ENCODE measurements at regions not wholly inside any gene's neighbourhood (a gene's known extent, or its start where the extent isn't known, plus 50 kb on each side); places are given as distances from the start of the nearest gene placed in this dataset.

- H4K20me1 ChIP-seq (ENCODE audit: control insufficient read depth, insufficient read depth, low read length, poor library complexity, severe bottlenecking), result no peaks in the 10 kb centered on the region
- H3K27me3 ChIP-seq (replicated peaks in 1 of 4; ENCODE audit: control extremely low read depth in 1 of 4, control insufficient read depth in 3 of 4, insufficient read depth in 4 of 4, low read length in 3 of 4), result no peaks in the 10 kb centered on the region
- no peak overlapping the region for H3K4me3 ChIP-seq (ENCODE audit: control extremely low read depth in 1 of 5, extremely low read depth in 1 of 5, insufficient read depth in 1 of 5, low read depth in 2 of 5, low read length in 4 of 5)
- no peak overlapping the region for H3K4me3 Mint-ChIP-seq
- no peak overlapping the region for H3K9ac ChIP-seq (ENCODE audit: low read length)
- no peak overlapping the region for H3K4me2 ChIP-seq (replicated peaks; ENCODE audit: low read depth, low read length, poor library complexity, severe bottlenecking)
- H3K4me1 ChIP-seq (ENCODE audit: control insufficient read depth in 2 of 2, insufficient read depth in 2 of 2, low read length in 2 of 2), result no peaks in the 10 kb centered on the region
- no peak overlapping the region for H2AFZ ChIP-seq (ENCODE audit: insufficient read depth, low read depth, low read length, poor library complexity, severe bottlenecking)
- H3K27me3 Mint-ChIP-seq, result no peaks in the 10 kb centered on the region
- no peak overlapping the region for H3K27ac ChIP-seq (ENCODE audit: low read length in 2 of 2)
- ChIA-PET POLR2A (no interaction called here), CTCF (no interaction called here)
- no peaks in the 10 kb centered on the region for H3K4me1 Mint-ChIP-seq
- peaks cover 10% of the 10 kb centered on the region for H3K9me3 Mint-ChIP-seq (ENCODE audit: insufficient read depth)
- no peak for DNase-seq
- no CpG with 5 or more reads among the region's 5 CpGs for WGBS (ENCODE audit: insufficient coverage)
- ATAC-seq (ENCODE audit: low read depth), result no peak
- no peaks in the 10 kb centered on the region for H3K79me2 ChIP-seq (ENCODE audit: control insufficient read depth, insufficient read depth, low read length)
- no peaks in the 10 kb centered on the region for H3K36me3 ChIP-seq (replicated peaks in 1 of 2; ENCODE audit: control extremely low read depth in 1 of 2, control insufficient read depth in 1 of 2, extremely low read depth in 1 of 2, insufficient read depth in 2 of 2, low read length in 1 of 2)
- TF ChIP-seq CTCF (IDR thresholded peaks at IDR 0.05), result no peak
- TF ChIP-seq EZH2 (IDR thresholded peaks at IDR 0.05; ENCODE audit: borderline replicate concordance, insufficient read depth, low read depth, low read length, poor library complexity, severe bottlenecking), result no peak
- intact Hi-C loops (cut with micrococcal nuclease), result no loop called here
- H3K9me3 ChIP-seq (ENCODE audit: control extremely low read depth in 1 of 3, control insufficient read depth in 2 of 3, insufficient read depth in 1 of 3, low read length in 2 of 3), result peaks cover 0 to 2% (median 0%) of the 10 kb centered on the region in 3 donors
- H3K27ac Mint-ChIP-seq, result no peak overlapping the region
Measured at GRCh38 chr2:139518321-139518720, 738.1 kb upstream of the NXPH2 start.

GRCh38 chr2:139514951-139515350, 734.8 kb upstream of the NXPH2 start:
- no peaks in the 10 kb centered on the region for H3K9me3 ChIP-seq (ENCODE audit: control extremely low read depth in 1 of 3, control insufficient read depth in 2 of 3, insufficient read depth in 1 of 3, low read length in 2 of 3)
- DNase-seq (no peak), ATAC-seq (ENCODE audit: low read depth) (no peak)
- ChIA-PET CTCF (no interaction called here), POLR2A (no interaction called here)
- no peaks in the 10 kb centered on the region for H3K36me3 ChIP-seq (replicated peaks in 1 of 2; ENCODE audit: control extremely low read depth in 1 of 2, control insufficient read depth in 1 of 2, extremely low read depth in 1 of 2, insufficient read depth in 2 of 2, low read length in 1 of 2)
- no peaks in the 10 kb centered on the region for H3K27me3 ChIP-seq (replicated peaks in 1 of 4; ENCODE audit: control extremely low read depth in 1 of 4, control insufficient read depth in 3 of 4, insufficient read depth in 4 of 4, low read length in 3 of 4)
- no peaks in the 10 kb centered on the region for H3K4me1 ChIP-seq (ENCODE audit: control insufficient read depth in 2 of 2, insufficient read depth in 2 of 2, low read length in 2 of 2)
- intact Hi-C loops (cut with micrococcal nuclease), result no loop called here
- H3K4me2 ChIP-seq (replicated peaks; ENCODE audit: low read depth, low read length, poor library complexity, severe bottlenecking), result no peak overlapping the region
- Mint-ChIP-seq H3K27ac (no peak overlapping the region), H3K4me1 (no peaks in the 10 kb centered on the region), H3K4me3 (no peak overlapping the region), H3K27me3 (no peaks in the 10 kb centered on the region), H3K9me3 (ENCODE audit: insufficient read depth) (peaks cover 6% of the 10 kb centered on the region)
- 64% methylated on average over 2 of the region's 5 CpGs for WGBS (ENCODE audit: insufficient coverage)
- no peak overlapping the region for H3K9ac ChIP-seq (ENCODE audit: low read length)
- no peaks in the 10 kb centered on the region for H3K79me2 ChIP-seq (ENCODE audit: control insufficient read depth, insufficient read depth, low read length)
- H3K4me3 ChIP-seq (ENCODE audit: control extremely low read depth in 1 of 5, extremely low read depth in 1 of 5, insufficient read depth in 1 of 5, low read depth in 2 of 5, low read length in 4 of 5), result no peak overlapping the region
- TF ChIP-seq EZH2 (IDR thresholded peaks at IDR 0.05; ENCODE audit: borderline replicate concordance, insufficient read depth, low read depth, low read length, poor library complexity, severe bottlenecking), result no peak
- TF ChIP-seq CTCF (IDR thresholded peaks at IDR 0.05), result no peak
- H2AFZ ChIP-seq (ENCODE audit: insufficient read depth, low read depth, low read length, poor library complexity, severe bottlenecking), result no peak overlapping the region
- H4K20me1 ChIP-seq (ENCODE audit: control insufficient read depth, insufficient read depth, low read length, poor library complexity, severe bottlenecking), result no peaks in the 10 kb centered on the region
- no peak overlapping the region for H3K27ac ChIP-seq (ENCODE audit: low read length in 2 of 2)

All from B cell (primary cell).